HG02938 (cell line): ENCODE measurements at regions not wholly inside any gene's neighbourhood (a gene's known extent, or its start where the extent isn't known, plus 50 kb on each side); places are given as distances from the start of the nearest gene placed in this dataset.

ENCODE experiments used
- ATAC-seq: cut with Tn5 transposase; IDR thresholded peaks from one replicate; pipeline ENCODE4 v1.9.1; 2021; ENCODE audit warnings: mild to moderate bottlenecking, moderate library complexity; ENCODE audit not compliant: unreplicated experiment

DNA sequence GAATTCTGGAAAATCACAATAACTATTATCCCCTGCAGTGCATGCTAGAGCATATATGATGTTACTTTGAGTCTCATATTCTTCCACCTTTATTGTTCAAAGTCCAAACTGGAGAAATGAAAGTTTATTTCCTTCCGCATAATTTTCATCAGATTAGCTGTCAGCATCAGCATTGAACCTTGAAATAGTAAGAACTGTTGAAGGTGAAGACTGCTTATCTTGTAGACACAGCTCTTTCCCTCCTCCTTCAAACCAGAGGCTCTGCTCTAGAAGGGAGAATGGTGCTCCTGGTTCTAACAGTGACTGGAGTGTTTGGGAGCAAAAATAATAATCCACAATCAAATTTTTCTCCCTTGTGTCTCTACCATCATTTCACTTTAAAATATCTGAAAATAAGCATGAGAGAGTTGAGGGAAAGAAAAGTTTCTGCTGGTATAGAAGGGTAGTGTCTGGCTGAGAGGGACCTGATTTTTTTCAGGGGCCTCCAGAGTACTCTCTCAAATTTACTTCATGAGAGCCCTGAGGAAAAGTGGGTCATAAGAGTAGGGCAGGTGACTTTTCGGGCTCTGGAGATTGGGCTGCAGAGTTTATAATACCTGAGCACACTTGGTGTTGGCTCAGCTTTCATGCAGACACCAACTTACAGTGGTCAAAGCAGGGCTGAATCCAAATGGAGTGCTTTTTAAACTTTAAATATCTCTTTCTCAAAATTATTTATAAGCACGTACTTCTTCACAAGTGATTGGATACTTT, 170.4 kb downstream of the ZDHHC21 start:
- no peak for ATAC-seq

DNA sequence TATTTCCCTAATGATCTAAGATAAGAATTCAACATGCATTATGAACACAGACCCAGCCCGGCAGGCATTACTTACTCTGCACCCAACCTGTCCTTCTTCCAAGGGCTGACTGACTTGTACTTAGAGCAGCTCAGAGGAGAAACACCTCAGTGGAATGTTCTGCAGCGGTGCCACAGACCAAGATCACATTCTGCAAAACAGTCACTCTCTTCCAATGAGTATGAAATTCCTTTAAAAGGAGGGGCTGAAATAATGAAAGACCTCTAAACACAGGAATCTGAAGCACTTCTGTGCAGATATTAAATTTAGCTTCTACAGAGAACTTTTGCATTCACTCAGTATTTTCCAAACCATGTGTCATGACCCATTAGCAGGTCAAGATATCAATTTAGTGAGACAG, 172.9 kb downstream of the ZDHHC21 start:
- no peak for ATAC-seq

DNA sequence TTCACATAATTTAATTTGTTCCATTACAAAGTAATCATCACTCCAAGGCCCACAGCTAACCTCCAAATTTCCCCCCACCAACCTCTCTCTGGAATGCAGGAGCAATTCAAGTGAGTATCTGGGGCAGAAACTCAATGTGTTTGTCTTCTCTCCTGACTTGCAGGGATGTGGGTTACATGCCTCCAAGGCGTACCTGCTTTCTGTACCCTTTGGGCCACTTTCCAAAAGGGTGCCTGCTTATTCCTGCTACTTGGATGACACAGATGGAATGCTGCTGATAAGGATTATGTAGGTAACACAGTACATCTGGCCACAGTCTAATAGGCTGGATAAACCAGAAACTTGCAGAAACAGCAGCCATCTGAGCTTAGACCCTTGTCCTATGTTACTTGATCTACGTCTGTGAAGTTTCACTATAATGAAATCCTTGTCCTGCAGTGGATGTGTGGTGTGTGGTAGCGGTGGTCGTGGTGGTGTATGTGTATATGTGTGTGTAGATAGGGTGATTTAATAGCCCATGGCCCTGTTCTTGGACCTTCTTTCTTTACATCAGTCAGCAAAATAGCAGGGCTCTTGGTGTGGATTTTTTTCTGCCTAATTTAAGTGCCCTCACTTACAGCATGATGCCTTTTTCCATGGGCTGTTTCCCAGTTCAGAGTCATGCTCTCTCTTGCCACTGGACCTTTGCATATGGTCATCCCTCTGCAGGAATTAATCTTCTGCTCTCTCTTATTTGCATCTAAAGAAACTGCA, 175.9 kb downstream of the ZDHHC21 start:
- ATAC-seq, result no peak

DNA sequence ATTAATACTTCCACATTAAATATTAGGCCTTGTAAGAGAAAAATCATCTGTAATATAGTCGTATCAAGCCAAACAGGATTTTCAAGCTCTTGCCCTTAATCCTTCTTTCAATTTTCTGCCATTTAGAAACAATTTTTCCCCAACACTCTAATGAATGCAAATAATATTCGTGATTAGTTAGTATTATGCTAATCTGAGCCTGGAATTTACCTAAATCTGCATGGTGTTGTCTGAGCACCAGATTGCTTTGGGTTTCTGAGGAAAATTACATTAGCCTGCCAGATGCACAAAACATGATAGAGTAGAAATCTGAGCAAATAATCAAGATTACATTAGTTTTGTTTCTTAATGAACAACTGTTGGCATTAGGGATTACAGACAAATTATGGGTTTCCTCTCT, 176.6 kb downstream of the ZDHHC21 start:
- no peak for ATAC-seq

DNA sequence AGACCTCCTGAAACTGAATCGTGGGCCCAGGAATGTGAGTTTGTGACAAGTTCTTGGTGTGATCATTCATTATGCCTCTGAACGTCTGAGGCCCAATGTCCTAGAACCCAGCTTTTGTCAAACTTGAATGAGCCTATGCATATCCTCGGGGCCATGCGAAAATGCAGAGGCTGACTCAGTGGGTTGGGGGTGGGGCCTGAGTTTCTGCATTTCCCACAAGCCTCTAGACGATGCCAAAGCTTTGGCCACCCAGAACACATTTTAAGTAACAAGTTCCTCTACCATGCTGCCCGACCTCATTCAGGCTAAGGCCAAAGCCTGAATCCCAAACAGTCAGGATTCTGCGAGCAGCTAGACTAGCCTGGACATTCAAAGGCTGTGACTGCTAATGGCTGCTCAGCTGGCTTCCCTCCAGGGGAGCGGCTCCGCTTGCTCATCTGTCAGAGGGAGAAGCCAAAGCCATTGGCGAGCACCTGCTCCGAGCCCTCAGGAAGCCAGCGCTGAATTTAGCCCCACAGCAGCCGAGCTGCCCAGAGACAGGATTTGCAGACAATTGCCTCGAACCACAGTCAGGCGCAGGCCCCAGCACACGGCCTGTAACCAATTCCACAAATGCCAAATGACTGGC, 177.5 kb downstream of the ZDHHC21 start:
- no peak for ATAC-seq

DNA sequence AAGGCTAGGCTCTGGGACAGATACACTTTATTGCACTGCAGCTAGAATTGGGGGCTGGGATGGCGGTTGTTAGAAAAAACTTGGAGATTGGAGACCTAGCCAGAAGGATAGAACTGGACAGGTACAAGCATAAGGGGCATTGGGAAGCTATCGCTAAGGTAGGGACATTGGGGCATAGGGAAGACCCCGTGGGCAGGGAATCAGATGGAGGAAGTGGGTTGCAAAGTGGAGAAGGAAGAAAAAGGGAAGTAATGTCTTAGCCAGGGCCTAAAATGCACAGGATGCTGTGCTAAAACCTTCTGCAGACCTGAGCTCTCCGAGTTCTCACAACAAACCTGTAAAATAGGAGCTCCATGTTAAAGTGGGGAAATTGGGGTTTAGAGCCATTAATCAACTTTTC, 178.2 kb downstream of the ZDHHC21 start:
- ATAC-seq, result no peak

DNA sequence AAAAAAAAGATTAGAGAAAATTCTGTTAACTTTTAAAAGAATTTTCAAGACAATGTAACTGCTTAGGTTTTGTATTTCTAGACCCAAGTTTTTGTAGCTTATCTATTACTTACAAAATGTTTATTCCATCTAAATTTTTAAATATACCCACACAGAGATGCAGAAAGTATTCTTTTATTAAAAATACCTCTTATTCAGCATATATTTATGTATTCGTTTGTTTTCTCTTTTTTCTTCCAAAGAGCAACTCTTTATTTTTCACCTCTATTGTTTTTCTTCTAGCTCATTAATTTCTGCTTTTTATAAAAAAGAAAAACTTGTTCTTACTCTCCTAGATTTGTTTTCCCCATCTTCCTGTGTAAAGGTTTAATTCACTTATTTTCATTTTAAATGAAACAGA, 180.3 kb downstream of the ZDHHC21 start:
- ATAC-seq, result no peak

DNA sequence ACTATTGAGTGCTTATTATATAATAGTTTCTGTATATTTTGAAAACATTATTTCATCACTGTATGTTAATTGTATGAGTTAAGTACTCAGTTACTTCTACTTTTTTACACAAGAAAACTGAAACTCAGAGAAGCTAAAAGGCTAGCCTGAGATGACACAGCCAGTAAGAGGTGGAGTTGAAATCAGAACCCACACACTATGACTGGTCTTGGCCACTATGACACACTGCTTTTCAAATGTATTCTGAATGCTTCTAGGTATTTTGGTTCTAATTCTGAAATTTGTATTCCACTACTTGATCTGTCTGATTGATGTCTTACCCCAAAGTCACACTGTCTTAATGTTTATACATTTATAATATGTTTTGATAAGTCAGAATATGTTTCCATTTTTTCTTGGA, 181.8 kb downstream of the ZDHHC21 start:
- ATAC-seq, result peak; percentile 78

DNA sequence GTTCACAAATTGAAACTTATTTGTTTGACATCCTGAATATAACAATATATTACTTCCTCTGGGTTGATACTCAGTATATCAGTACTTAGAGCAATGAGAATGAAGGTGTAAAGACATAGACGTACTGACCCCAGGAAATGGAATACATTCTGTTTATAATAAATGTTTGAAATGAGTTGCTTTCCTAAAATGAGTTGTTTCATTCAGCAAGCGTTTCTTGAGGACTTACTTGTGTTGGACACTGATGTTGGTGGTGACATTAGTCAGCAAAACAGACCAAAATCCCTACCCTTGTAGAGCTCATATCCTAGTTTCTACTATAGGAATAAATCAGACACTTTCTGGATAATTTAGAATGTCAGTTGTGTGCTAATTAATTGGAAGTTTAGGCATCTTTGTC, 184.3 kb downstream of the ZDHHC21 start:
- no peak for ATAC-seq

DNA sequence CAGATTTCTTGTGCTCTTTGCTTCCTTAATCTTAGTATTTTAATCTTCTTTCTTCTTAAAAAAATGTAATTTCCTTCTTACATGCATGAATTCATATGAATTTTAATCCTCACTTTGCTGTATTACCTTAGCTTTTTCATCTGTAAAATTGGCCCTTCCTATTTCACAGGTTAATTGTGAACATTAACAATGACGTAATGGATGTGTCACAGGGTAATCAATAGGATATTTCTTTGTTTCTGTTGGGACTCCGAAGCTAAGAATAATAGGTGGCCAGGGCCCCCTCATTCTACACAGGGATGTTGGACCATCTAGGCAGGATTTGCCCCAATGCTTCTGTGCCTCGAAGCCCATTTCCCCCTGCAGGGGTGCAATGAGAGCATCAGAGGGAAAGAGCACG, 187.4 kb upstream of the NFIB start:
- no peak for ATAC-seq

DNA sequence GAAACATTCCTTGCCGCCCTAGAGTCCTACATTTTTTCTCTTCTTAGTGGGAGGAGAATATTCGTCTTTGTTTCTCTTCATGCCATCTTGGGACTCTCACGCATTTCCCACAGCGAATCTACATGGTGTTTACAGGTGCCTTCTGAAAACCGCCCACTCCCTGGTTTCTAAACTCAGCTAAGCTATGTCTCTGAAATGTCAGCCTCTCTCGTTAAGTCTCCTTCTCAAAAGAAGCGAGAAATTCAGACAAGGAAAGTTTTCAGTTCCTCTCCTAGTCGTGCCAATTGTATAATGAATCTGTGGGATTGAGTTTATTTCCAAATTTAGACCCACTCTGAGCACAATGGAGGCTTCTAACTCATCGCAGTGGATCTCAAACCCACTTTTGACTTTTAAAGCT, 186.8 kb upstream of the NFIB start:
- no peak for ATAC-seq

DNA sequence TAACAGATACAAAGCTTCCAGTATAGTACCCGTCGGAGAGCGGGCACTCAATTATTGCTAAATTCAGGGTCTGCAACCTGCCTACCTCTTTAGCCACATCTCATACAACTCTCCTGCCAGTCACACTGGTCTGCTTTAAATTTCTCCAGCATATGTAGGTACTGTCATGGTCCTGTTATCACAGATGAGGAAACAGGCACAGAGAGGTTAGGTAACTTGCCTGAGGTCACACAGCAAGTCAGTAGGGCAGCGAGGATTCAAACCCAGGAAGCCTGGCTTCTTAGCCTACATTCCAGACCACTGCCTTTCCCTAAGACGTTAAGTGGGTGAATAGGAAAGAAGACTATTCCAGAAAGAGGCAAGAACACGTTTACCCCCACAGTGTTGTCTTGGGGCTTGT, 186.0 kb upstream of the NFIB start:
- no peak for ATAC-seq

DNA sequence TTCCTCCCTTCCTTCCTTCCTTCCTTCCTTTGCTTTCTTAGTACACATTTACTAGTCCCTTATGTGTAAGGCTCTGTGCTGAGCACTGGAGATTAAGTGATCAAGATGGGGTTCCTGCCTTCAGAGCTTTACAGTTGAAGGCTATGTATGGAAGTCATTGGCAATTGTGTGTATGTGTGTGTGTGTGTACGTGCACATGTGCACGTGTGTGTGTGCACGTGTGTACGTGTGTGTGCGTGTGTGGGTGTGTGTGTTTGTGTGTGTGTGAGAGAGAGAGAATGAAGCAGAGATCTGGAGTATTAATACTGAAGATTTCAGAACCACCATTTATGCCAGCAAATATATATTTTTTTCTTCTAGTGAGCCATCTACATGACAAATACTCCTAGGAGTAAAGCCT, 184.9 kb upstream of the NFIB start:
- no peak for ATAC-seq

DNA sequence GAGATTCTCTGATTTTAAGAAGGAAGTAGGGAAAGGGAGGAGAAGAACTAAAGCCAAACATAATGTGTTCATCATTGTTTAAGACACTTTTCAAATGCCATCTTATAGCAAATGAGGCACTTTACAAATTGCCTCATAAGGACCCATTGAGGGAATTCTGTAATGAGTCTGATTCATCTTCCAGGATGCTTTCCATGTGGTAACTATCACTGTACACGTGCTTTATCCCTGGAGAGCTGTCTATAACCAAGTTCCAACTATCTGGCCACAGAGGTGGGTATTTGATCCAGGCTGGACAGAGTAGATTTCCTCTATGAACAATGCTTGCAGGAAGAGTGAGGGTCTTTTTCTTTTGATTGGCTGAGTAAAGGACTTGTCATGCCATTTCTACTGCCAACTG, 183.5 kb upstream of the NFIB start:
- no peak for ATAC-seq

DNA sequence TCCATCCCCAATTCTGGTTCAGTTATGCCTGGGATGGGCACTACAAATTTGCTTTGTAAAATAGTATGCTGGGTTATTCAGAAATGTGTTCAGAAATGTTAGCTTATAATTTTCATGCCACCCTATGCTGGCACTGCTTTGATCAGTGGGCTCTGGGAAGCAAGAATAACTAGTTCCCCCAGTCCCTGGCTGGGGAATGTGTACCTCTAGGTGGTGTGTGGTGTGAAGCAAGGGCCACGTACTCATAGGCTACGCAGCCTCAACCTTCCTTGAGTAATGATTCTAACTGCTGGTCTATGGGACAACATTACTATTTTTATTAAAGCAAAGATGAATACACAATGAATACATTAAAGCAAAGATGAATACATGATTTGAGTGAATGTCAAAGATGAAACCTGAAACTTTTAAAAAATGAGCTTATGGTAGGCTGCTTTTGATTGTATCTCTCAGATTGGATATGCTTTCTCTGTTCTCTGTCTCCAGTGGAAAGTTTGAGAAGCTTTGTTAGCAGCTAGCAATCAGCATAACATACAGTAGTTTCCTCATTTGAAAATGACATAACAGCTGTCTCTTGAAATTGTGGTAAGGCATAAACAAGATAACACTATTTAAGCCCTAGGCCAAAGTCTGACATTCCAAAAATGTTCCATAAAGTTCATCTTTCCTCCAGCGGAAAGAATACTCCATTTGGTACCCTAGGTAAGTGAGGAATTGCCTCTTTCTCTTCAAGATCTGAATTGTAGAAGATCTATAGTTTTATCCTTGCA, 174.7 kb upstream of the NFIB start:
- no peak for ATAC-seq

DNA sequence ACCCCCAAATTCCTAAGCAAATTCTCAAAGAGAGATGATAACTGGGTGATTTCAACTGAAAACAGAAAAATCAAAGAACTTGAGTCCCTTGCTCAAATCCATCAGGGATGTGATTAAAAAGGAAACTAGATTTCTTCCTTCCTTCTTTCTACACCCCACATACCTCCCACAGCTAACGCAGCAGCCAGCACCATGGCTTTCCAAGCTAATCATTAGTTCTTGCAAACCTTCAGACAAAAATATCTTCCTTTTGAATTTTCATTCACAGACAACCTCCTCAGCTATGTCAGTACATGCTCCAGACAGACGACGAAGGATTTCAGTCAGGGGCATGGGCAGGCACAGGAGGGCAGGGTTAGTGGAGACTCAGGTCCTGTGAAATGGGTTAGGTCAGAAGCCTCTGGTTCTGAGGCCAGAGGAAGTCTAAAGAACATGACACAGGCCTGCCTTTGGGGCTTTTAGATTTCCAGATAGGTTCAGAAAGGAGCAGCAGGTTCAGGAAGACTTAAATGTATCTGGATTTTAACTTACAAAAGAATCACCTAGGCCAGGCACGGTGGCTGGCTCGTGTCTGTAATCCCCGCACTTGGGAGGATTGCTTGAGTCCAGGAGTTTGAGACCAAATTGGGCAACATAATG, 173.7 kb upstream of the NFIB start:
- no peak for ATAC-seq

DNA sequence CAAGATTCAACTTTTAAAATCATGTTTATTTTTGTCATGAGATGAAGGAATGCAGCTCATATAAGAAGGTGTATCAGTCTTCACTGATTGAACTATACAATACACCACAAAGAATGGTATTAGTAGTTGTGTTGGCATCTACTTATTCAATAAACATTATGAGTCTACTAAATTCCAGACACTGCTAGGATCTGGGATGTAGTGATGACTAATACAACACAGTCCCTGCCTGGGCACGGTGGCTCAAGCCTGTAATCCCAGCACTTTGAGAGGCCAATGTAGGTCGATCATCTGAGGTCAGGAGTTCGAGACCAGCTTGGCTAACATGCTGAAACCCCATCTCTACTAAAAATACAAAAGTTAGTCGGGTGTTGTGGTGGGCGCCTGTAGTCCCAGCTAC, 171.4 kb upstream of the NFIB start:
- no peak for ATAC-seq

DNA sequence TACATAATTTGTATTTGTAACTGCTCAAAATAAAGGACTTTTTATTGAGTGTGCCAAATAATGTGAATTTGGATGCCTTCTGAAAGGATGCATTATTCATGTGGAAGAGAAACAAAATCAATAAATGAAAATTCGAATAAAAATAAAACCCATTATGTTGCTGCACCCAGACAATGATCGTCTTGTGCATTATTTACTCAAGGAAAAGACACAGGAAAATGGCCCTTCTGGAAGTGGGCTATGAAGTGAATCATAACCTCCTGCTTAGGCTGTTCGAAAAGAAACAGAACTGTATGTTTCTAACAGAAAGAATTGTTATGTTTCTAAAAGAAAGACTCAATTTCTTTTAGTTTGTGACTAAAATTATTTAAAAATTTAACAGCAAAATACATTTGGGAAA, 168.9 kb upstream of the NFIB start:
- ATAC-seq, result no peak

DNA sequence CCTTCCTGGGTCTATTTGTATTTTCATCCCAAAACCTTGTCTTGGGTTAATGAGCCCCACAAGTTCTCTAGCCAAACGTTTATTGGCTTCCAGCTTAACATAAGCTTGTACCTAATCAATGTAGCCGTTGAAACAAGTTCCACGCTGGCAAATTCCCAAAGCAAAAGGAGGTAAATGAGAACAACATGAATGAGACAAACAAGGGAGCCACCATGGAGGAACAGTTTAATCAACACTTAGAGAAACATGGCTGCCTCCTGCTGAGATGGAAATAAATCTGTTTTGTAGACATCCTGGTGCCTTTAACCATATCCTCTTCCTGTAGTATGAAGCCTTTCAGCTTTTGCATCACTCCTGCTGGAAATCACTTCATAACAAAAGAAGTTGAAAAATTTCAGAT, 166.6 kb upstream of the NFIB start:
- no peak for ATAC-seq

DNA sequence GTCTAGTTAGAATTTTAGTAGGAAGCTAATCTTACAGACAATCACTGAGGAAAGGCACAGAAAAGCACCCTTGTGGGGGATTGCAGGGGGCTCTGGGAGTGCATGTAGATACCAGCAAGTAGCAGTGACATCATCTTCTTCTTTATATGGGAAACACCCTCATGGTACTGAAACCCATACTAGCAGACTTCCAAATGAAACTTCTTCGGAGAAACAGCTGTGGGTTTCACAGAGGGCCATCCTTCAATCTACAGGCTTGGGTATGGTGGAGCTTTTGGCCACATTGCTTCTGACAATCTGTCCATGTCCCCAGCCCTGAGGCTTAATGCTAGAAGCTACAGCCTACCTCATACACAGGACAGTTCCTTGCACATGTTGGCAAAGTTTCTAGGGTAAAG, 165.2 kb upstream of the NFIB start:
- ATAC-seq, result no peak
